Loucy (cell line): ENCODE measurements at regions not wholly inside any gene's neighbourhood (a gene's known extent, or its start where the extent isn't known, plus 50 kb on each side); places are given as distances from the start of the nearest gene placed in this dataset.
A peak's percentile ranks its signal among the peaks of the same experiment; 100 is the strongest.

Experiments used
- H2AFZ ChIP-seq: fragments of 200-600 bp; sonication (generic); 2 replicates; pipeline ENCODE4 v1.6.0; 2016; ENCODE audit warnings: antibody characterized with exemption, mild to moderate bottlenecking, low read length, moderate library complexity
- H3F3A ChIP-seq: fragments of 200-600 bp; 2 replicates; pipeline ENCODE4 v1.6.0; 2016; ENCODE audit warnings: antibody characterized with exemption, low read depth, mild to moderate bottlenecking
- H3K27me3 ChIP-seq: fragments of 200-600 bp; sonication (generic); 2 replicates; pipeline ENCODE4 v1.6.1; 2014; ENCODE audit warnings: low read length, mild to moderate bottlenecking; ENCODE audit not compliant: insufficient read depth, poor library complexity, severe bottlenecking
- H3K36me3 ChIP-seq: fragments of 200-600 bp; sonication (generic); 2 replicates; pipeline ENCODE4 v1.6.1; 2016; ENCODE audit warnings: low read length; ENCODE audit not compliant: insufficient read depth
- H3K4me1 ChIP-seq: fragments of 200-600 bp; sonication (generic); 2 replicates; pipeline ENCODE4 v1.5.1; 2014; ENCODE audit warnings: low read length, mild to moderate bottlenecking; ENCODE audit not compliant: insufficient read depth, poor library complexity, severe bottlenecking
- H3K4me2 ChIP-seq: fragments of 200-600 bp; sonication (generic); 2 replicates; pipeline ENCODE4 v1.6.0; 2014; ENCODE audit warnings: antibody characterized with exemption, low read length, low read depth, mild to moderate bottlenecking; ENCODE audit not compliant: poor library complexity, severe bottlenecking
- H3K4me3 ChIP-seq: fragments of 200-600 bp; sonication (generic); 2 replicates; pipeline ENCODE4 v1.5.1; 2014; ENCODE audit warnings: low read length, mild to moderate bottlenecking, mixed read lengths; ENCODE audit not compliant: poor library complexity, severe bottlenecking
- H3K79me2 ChIP-seq: fragments of 200-600 bp; sonication (generic); 2 replicates; pipeline ENCODE4 v1.6.1; 2014; ENCODE audit warnings: low read length; ENCODE audit not compliant: insufficient read depth
- H3K9ac ChIP-seq: fragments of 200-600 bp; sonication (generic); 2 replicates; pipeline ENCODE4 v1.6.0; 2014; ENCODE audit warnings: mild to moderate bottlenecking, low read depth, low read length, moderate library complexity; ENCODE audit not compliant: poor library complexity, severe bottlenecking
- H3K9me2 ChIP-seq: fragments of 200-600 bp; sonication (generic); replicated peaks from 2 replicates; pipeline ENCODE4 v1.6.1; 2016; ENCODE audit warnings: low read depth, low read length, mixed read lengths
- H3K9me3 ChIP-seq: fragments of 200-600 bp; sonication (generic); 2 replicates; pipeline ENCODE4 v1.6.1; 2014; ENCODE audit warnings: mild to moderate bottlenecking, antibody characterized with exemption, low read length, low read depth; ENCODE audit not compliant: insufficient read depth
- H4K20me1 ChIP-seq: fragments of 200-600 bp; sonication (generic); 2 replicates; pipeline ENCODE4 v1.6.0; 2014; ENCODE audit warnings: antibody characterized with exemption, low read length, mild to moderate bottlenecking; ENCODE audit not compliant: insufficient read depth, poor library complexity, severe bottlenecking
- EZH2phosphoT487 ChIP-seq: fragments of 200-600 bp; IDR thresholded peaks from 2 replicates; pipeline ENCODE4 v1.6.1; 2018; ENCODE audit warnings: antibody characterized with exemption, mild to moderate bottlenecking, moderate library complexity, borderline replicate concordance
- TF ChIP-seq, protein P1 (sequence below): fragments of 200-600 bp; sonication (generic); conservative IDR thresholded peaks from 2 replicates; pipeline ENCODE4 v1.5.1; 2014; ENCODE audit warnings: mild to moderate bottlenecking, antibody characterized with exemption, low read length

DNA sequence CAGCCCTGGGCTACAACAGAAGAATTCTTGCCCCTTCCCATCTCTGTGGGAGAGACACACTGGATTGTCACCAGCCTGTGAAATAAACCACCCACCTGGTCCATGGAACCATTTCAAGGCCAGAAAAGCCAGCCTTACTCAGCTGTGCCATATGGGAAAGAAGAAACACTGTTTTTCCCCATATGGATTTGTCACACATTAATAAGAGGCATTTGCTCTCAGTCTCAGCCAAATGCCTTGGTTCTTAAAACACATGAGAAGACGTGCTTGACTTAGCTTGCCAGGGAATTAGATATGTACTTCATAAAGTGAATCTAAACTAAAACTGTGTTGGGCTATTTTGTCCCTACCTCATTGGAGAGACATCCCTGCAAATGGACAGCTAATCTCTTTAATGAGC is 308.6 kb upstream of the TNP1 start:
- Histone ChIP-seq H4K20me1 (no peaks in the 10 kb centered on the region), H3K9me2 (no peaks in the 10 kb centered on the region), H3K79me2 (no peaks in the 10 kb centered on the region), H2AFZ (no peak overlapping the region), H3F3A (no peaks in the 10 kb centered on the region), H3K4me2 (no peak overlapping the region), H3K9ac (no peak overlapping the region), H3K27me3 (no peaks in the 10 kb centered on the region), H3K9me3 (no peaks in the 10 kb centered on the region), H3K36me3 (no peaks in the 10 kb centered on the region), H3K4me1 (peaks cover 6% of the 10 kb centered on the region), H3K4me3 (no peak overlapping the region)
- TF ChIP-seq EZH2phosphoT487 = no peak
- TF ChIP-seq, protein P1, sequence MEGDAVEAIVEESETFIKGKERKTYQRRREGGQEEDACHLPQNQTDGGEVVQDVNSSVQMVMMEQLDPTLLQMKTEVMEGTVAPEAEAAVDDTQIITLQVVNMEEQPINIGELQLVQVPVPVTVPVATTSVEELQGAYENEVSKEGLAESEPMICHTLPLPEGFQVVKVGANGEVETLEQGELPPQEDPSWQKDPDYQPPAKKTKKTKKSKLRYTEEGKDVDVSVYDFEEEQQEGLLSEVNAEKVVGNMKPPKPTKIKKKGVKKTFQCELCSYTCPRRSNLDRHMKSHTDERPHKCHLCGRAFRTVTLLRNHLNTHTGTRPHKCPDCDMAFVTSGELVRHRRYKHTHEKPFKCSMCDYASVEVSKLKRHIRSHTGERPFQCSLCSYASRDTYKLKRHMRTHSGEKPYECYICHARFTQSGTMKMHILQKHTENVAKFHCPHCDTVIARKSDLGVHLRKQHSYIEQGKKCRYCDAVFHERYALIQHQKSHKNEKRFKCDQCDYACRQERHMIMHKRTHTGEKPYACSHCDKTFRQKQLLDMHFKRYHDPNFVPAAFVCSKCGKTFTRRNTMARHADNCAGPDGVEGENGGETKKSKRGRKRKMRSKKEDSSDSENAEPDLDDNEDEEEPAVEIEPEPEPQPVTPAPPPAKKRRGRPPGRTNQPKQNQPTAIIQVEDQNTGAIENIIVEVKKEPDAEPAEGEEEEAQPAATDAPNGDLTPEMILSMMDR = no peak

- Histone ChIP-seq H3K9ac (no peak overlapping the region), H3K79me2 (no peaks in the 10 kb centered on the region), H3K4me2 (no peak overlapping the region), H2AFZ (no peak overlapping the region), H3K9me2 (no peaks in the 10 kb centered on the region), H3K4me3 (no peak overlapping the region), H3K27me3 (no peaks in the 10 kb centered on the region), H4K20me1 (no peaks in the 10 kb centered on the region), H3K9me3 (no peaks in the 10 kb centered on the region), H3K4me1 (peaks cover 16% of the 10 kb centered on the region), H3F3A (no peaks in the 10 kb centered on the region), H3K36me3 (no peaks in the 10 kb centered on the region)
- TF ChIP-seq, protein P1 = no peak
- TF ChIP-seq EZH2phosphoT487 = no peak
Observed at GRCh38 chr2:217167531-217167930, 307.7 kb upstream of the TNP1 start.

DNA sequence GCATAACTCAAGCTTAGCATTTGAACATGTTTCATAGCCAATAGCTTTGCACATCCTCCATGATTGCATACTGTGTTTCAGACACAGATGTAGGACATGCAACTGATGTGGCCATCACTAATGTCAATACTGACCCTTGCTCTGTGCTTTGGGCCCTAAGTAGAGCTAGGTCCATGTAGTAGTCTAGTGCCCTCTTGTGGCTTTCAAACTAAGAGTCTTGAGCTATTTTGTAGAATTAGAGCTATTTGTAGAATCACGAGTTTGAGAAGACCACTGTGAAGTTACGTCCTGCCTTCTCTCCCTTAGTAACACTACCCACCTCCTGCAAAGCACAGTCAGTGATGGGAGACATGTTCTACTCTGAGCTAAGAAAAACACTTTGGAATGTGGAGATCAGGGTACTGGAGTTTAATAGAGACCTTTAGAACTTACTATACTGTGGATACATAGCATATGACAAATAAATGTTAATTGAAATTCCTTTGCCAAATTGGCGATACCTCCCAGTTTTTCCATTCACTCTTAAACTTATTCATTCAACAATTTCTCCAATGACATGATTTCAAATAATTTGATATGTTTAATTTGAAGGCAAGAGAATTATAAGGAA is 306.5 kb upstream of the TNP1 start:
- no peak overlapping the region for H3K4me2 ChIP-seq
- no peaks in the 10 kb centered on the region for H3K9me3 ChIP-seq
- no peaks in the 10 kb centered on the region for H3K27me3 ChIP-seq
- no peaks in the 10 kb centered on the region for H3K79me2 ChIP-seq
- H3K4me3 ChIP-seq = no peak overlapping the region
- H3K9me2 ChIP-seq = no peaks in the 10 kb centered on the region
- H4K20me1 ChIP-seq = no peaks in the 10 kb centered on the region
- H2AFZ ChIP-seq = no peak overlapping the region
- H3K4me1 ChIP-seq = peaks cover 27% of the 10 kb centered on the region
- H3K9ac ChIP-seq = no peak overlapping the region
- no peaks in the 10 kb centered on the region for H3F3A ChIP-seq
- TF ChIP-seq EZH2phosphoT487 = no peak
- TF ChIP-seq, protein P1 = peak; percentile 78
- no peaks in the 10 kb centered on the region for H3K36me3 ChIP-seq
